22Rv1 (cell line): ENCODE measurements at regions not wholly inside any gene's neighbourhood (a gene's known extent, or its start where the extent isn't known, plus 50 kb on each side); places are given as distances from the start of the nearest gene placed in this dataset.

Experiments
- CTCF ChIP-seq: fragments of 450-650 bp; IDR thresholded peaks from 2 replicates; pipeline ENCODE4 v1.5.1; 2017; ENCODE audit warnings: mild to moderate bottlenecking
- ZFX ChIP-seq: fragments of 450-650 bp; IDR thresholded peaks from 2 replicates; pipeline ENCODE4 v1.6.1; 2017; ENCODE audit warnings: antibody characterized with exemption, borderline replicate concordance

- TF ChIP-seq CTCF (no peak), ZFX (no peak)
Observed at GRCh38 chr11:33480626-33481025, 220.0 kb downstream of the C11orf91 start.
